ENCODE measurements at regions not wholly inside any gene's neighbourhood (a gene's known extent, or its start where the extent isn't known, plus 50 kb on each side); places are given as distances from the start of the nearest gene placed in this dataset.
"Not testable (repeated sequence)": the region's sequence is repeated elsewhere in the genome, so short reads cannot be mapped to it uniquely, and the experiment has no call there.

DNA sequence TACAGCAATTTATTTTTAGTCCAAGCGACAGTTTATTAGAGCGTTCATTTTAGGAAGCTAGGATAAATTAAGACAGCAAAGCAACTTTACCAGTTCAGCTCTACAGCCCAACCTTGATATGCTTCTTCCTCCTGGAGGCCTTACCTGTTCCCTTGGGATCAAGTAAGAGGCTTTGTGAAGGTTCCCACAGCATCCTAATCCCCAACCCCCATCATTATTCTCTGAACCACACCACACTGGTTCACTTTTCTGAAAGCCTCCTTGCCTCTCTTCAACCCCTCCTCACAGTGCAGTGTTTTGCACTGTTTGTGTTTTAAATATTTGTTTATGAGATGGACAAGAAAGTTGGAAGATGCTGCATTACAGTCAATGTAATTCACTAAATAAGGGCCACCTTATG is 126.3 kb upstream of the CXADR start:
- DNase-seq: no peak
- Histone ChIP-seq H3K27ac (no peak overlapping the region), H3K9me3 (replicated peaks) (no peaks in the 10 kb centered on the region), H3K27me3 (no peaks in the 10 kb centered on the region), H3K4me1 (no peaks in the 10 kb centered on the region; the same call in 1 of the 2 replicates), H3K4me3 (no peak overlapping the region), H3K36me3 (no peaks in the 10 kb centered on the region)

GRCh38 chr21:17387030-17387617 is 125.7 kb upstream of the CXADR start:
- Histone ChIP-seq H3K4me3 (no peak overlapping the region), H3K36me3 (no peaks in the 10 kb centered on the region)
- DNase-seq: peak; percentile 24 to 84

GRCh38 chr21:17388226-17388625 is 124.6 kb upstream of the CXADR start:
- H3K4me1 ChIP-seq: no peaks in the 10 kb centered on the region; the same call in 1 of the 2 replicates
- no peaks in the 10 kb centered on the region for H3K36me3 ChIP-seq
- H3K27me3 ChIP-seq: no peaks in the 10 kb centered on the region
- no peak overlapping the region for H3K4me3 ChIP-seq
- DNase-seq: no peak
- H3K9me3 ChIP-seq (replicated peaks): no peaks in the 10 kb centered on the region
- no peak overlapping the region for H3K27ac ChIP-seq

More at GRCh38 chr21:17387030-17387617, 125.7 kb upstream of the CXADR start:
- H3K9me3 ChIP-seq (replicated peaks): no peaks in the 10 kb centered on the region
- no peak overlapping the region for H3K27ac ChIP-seq
- no peaks in the 10 kb centered on the region for H3K27me3 ChIP-seq
- H3K4me1 ChIP-seq: no peaks in the 10 kb centered on the region; the same call in 1 of the 2 replicates

GRCh38 chr21:17389311-17389710 is 123.5 kb upstream of the CXADR start:
- H3K4me3 ChIP-seq: no peak overlapping the region
- no peaks in the 10 kb centered on the region; the same call in 1 of the 2 replicates for H3K4me1 ChIP-seq
- H3K36me3 ChIP-seq: no peaks in the 10 kb centered on the region
- H3K27ac ChIP-seq: no peak overlapping the region
- no peaks in the 10 kb centered on the region for H3K9me3 ChIP-seq (replicated peaks)
- no peaks in the 10 kb centered on the region for H3K27me3 ChIP-seq
- DNase-seq: no peak

DNA sequence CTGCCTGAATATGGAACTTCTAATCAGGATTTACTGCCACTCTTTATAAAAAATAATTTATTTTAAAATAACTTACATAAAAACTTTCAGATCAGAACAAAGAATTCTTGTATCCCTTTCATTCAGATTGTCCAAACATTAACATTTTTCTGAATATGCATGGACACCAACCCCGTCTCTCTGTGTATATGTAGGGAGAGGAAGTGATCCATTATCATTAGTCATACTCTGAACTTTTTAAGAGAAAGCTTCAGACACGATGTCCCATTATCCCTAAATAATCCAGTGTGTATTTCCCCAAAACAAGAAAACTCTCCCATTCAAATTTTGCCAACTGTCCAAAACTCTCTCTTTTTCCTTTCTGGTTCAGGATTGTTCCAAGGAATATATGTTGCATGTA is 122.3 kb upstream of the CXADR start:
- no peak overlapping the region for H3K27ac ChIP-seq
- no peaks in the 10 kb centered on the region for H3K9me3 ChIP-seq (replicated peaks)
- no peaks in the 10 kb centered on the region for H3K36me3 ChIP-seq
- no peak overlapping the region for H3K4me3 ChIP-seq
- H3K4me1 ChIP-seq: no peaks in the 10 kb centered on the region; the same call in 1 of the 2 replicates
- no peaks in the 10 kb centered on the region for H3K27me3 ChIP-seq
- no peak for DNase-seq

DNA sequence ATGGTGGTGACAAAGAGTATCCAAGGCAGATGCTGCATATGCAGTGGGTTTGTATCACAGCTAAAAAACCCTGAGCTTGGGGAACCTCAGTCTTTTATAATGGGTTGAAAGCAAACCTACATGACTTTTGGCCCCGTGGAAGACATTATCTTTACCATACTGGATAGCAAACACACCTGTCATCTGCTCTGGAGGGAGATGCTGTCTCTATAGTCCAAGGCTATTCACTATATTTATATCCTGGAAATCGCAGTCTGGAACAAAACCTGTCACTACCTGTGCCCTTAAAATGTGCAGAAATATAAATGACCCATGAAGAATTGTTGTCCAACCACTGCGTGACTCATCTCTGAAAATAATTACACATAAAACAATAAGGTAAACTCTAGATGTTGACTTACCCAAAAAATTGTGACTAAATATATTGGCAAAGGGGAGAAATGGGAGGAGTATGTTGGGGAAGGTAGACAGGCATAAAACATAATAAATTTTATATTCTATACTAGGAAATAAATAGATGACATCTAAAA is 121.0 kb upstream of the CXADR start:
- Histone ChIP-seq H3K4me1 (no peaks in the 10 kb centered on the region; the same call in 1 of the 2 replicates), H3K4me3 (no peak overlapping the region), H3K27me3 (no peaks in the 10 kb centered on the region), H3K36me3 (no peaks in the 10 kb centered on the region), H3K27ac (no peak overlapping the region), H3K9me3 (replicated peaks) (no peaks in the 10 kb centered on the region)
- DNase-seq: no peak

- peak in 1 of 2 experiments; percentile 8 for DNase-seq
- no peak overlapping the region for H3K4me3 ChIP-seq
- no peak overlapping the region for H3K27ac ChIP-seq
- no peaks in the 10 kb centered on the region for H3K9me3 ChIP-seq (replicated peaks)
- H3K4me1 ChIP-seq: no peaks in the 10 kb centered on the region
- H3K36me3 ChIP-seq: no peaks in the 10 kb centered on the region
- H3K27me3 ChIP-seq: no peaks in the 10 kb centered on the region
These were observed 119.4 kb upstream of the CXADR start for GRCh38 chr21:17393413-17393812.

DNA sequence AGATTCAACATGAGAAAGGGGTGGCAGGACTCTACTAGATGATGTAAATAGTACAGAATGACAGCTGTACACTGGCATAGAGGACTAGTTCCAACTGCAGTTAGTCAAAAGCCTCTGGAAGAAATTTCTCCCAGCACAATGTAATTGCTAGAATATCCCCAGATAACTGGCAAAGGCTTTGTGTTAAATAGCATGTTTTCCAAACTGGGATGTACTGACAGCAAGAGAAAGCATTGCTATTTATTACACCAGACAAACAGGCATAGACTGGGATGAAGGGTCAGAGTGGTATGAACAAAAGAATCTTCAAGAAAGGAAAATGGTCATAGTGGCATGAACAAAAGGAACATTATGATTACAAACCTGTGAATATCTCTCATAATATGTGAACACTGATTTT is 115.9 kb upstream of the CXADR start:
- H3K9me3 ChIP-seq (replicated peaks): no peaks in the 10 kb centered on the region
- H3K4me1 ChIP-seq: no peaks in the 10 kb centered on the region

DNA sequence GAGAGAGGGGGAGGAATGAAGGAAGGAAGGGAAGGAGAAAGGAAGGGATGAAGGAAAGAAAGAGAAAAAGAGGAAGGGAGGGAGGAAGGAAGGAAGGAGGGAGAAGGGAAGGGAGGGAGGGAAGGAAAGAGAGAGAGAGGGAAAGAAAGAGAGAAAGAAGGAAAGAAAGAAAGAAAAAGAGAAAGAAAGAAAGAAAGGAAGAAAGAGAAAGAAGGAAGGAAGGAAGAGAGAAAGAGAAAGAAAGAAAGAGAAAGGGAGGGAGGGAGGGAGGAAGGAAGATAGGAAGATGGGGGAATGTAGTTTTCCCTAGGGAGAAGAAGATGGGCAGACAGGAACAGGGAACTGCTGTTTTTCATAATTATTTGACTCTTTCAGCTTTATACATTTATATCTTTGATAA is 115.1 kb upstream of the CXADR start:
- Histone ChIP-seq H3K27ac (no peak overlapping the region), H3K4me3 (no peak overlapping the region), H3K36me3 (no peaks in the 10 kb centered on the region), H3K27me3 (no peaks in the 10 kb centered on the region), H3K4me1 (no peaks in the 10 kb centered on the region), H3K9me3 (replicated peaks) (no peaks in the 10 kb centered on the region)
- DNase-seq: no peak

More for the DNA sequence above, 115.9 kb upstream of the CXADR start:
- H3K27ac ChIP-seq: no peak overlapping the region
- no peak overlapping the region for H3K4me3 ChIP-seq
- H3K36me3 ChIP-seq: no peaks in the 10 kb centered on the region
- no peak for DNase-seq
- no peaks in the 10 kb centered on the region for H3K27me3 ChIP-seq

- not testable (repeated sequence) for H3K36me3 ChIP-seq; H3K27me3 ChIP-seq; H3K27ac ChIP-seq; H3K4me1 ChIP-seq; H3K9me3 ChIP-seq (replicated peaks); H3K4me3 ChIP-seq; DNase-seq
These were observed 113.9 kb upstream of the CXADR start for GRCh38 chr21:17398954-17399353.

GRCh38 chr21:17402937-17403336 is 109.9 kb upstream of the CXADR start:
- Histone ChIP-seq H3K4me3 (no peak overlapping the region), H3K9me3 (replicated peaks) (no peaks in the 10 kb centered on the region), H3K4me1 (no peaks in the 10 kb centered on the region), H3K27ac (no peak overlapping the region), H3K27me3 (no peaks in the 10 kb centered on the region), H3K36me3 (no peaks in the 10 kb centered on the region)
- DNase-seq: no peak

DNA sequence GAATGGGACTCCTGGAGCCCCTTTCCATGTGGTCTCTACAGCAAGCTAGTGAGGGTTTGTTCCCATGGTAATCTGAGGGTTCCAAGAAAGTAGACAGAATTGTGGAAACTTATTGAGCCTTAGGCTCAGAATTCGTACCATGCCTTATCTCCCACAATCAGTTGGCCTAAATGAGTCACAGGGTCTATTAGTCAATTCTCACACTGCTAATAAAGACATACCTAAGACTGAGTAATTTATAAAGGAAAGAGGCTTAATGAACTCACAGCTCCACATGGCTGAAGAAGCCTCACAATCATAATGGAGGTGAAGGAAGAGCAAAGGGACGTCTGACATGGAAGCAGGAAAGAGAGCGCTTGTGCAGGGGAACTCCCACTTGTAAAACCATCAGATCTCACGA is 106.6 kb upstream of the CXADR start:
- H3K27ac ChIP-seq: no peak overlapping the region
- H3K4me3 ChIP-seq: no peak overlapping the region
- DNase-seq: no peak
- no peaks in the 10 kb centered on the region for H3K9me3 ChIP-seq (replicated peaks)
- no peaks in the 10 kb centered on the region for H3K4me1 ChIP-seq
- no peaks in the 10 kb centered on the region for H3K36me3 ChIP-seq
- H3K27me3 ChIP-seq: no peaks in the 10 kb centered on the region

DNA sequence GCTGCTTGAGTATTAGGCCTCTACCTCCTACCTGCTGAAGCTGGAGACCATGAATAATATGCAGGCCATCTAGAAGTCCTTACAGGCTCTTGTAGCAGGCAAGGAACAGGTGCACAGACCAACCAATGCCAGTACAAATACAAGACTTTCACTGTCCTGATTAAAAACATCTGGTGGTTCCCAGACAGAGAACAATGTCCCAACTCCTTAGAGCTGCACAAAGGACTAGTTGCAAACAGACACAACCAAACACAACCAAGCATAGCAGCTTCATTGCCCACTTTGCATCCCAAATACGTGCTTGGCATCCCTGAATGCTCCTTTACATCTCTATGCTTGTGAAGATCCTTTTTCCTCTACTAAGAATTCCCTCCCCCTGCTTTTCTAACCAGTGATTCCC is 98.1 kb upstream of the CXADR start:
- DNase-seq: no peak
- Histone ChIP-seq H3K9me3 (replicated peaks) (no peaks in the 10 kb centered on the region), H3K4me1 (no peaks in the 10 kb centered on the region), H3K36me3 (no peaks in the 10 kb centered on the region), H3K4me3 (no peak overlapping the region), H3K27me3 (no peaks in the 10 kb centered on the region; the same call in 1 of the 2 replicates), H3K27ac (no peak overlapping the region)

- Histone ChIP-seq H3K27me3 (no peaks in the 10 kb centered on the region; the same call in 1 of the 2 replicates), H3K4me1 (no peaks in the 10 kb centered on the region), H3K36me3 (no peaks in the 10 kb centered on the region), H3K4me3 (no peak overlapping the region), H3K27ac (no peak overlapping the region), H3K9me3 (replicated peaks) (no peaks in the 10 kb centered on the region)
- DNase-seq: no peak
These were observed 96.7 kb upstream of the CXADR start for GRCh38 chr21:17416139-17416538.

DNA sequence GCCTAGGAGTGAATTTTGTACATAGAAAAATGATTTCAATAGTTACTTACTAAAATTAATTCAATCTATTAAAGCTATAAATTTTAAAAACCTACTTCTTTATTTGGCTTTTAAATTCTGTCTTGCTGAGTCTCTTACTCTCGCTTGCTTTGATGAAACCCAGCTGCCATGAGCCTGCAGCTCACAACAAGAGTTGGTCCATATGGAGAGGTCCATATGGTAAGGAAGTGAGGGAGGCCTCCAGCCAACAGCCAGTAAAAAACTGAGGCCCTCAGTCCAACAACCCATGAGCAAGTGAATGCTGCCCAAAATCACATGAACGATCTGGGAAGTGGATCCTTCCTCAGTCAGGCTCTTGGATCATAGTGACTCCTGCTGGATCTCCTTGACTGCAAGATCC is 89.9 kb upstream of the CXADR start:
- H3K27me3 ChIP-seq: no peaks in the 10 kb centered on the region
- no peak for DNase-seq
- no peaks in the 10 kb centered on the region for H3K36me3 ChIP-seq
- H3K4me3 ChIP-seq: no peak overlapping the region
- H3K9me3 ChIP-seq (replicated peaks): no peaks in the 10 kb centered on the region
- no peak overlapping the region for H3K27ac ChIP-seq
- H3K4me1 ChIP-seq: no peaks in the 10 kb centered on the region

- H3K4me3 ChIP-seq: no peak overlapping the region
- DNase-seq: no peak
- no peaks in the 10 kb centered on the region for H3K36me3 ChIP-seq
- H3K27me3 ChIP-seq: no peaks in the 10 kb centered on the region
- H3K9me3 ChIP-seq (replicated peaks): no peaks in the 10 kb centered on the region
- H3K27ac ChIP-seq: no peak overlapping the region
- no peaks in the 10 kb centered on the region for H3K4me1 ChIP-seq
These were observed 85.7 kb upstream of the CXADR start for GRCh38 chr21:17427157-17427556.
